ENCODE measurements at regions not wholly inside any gene's neighbourhood (a gene's known extent, or its start where the extent isn't known, plus 50 kb on each side); places are given as distances from the start of the nearest gene placed in this dataset.

GRCh38 chr1:29641921-29642320 lies 405.6 kb downstream of the PTPRU start:
- Histone ChIP-seq H3K9me3 (ENCODE audit: low read length) (no peaks in the 10 kb centered on the region), H3K36me3 (ENCODE audit: insufficient read depth, low read length) (no peaks in the 10 kb centered on the region), H3K27me3 (ENCODE audit: control insufficient read depth in 1 of 2, insufficient read depth in 2 of 2, low read length in 2 of 2) (no peaks in the 10 kb centered on the region), H3K27ac (ENCODE audit: low read depth, low read length) (no peak overlapping the region), H3K4me1 (ENCODE audit: insufficient read depth, low read length) (no peaks in the 10 kb centered on the region), H3K4me3 (ENCODE audit: low read depth in 1 of 2, low read length in 2 of 2) (no peak overlapping the region), H3K9ac (ENCODE audit: low read length) (no peak overlapping the region)

GRCh38 chr1:29640428-29640785 lies 404.1 kb downstream of the PTPRU start:
- H3K4me3 ChIP-seq (ENCODE audit: low read depth in 1 of 2, low read length in 2 of 2) = no peak overlapping the region
- H3K4me1 ChIP-seq (ENCODE audit: insufficient read depth, low read length) = no peaks in the 10 kb centered on the region
- H3K27me3 ChIP-seq (ENCODE audit: control insufficient read depth in 1 of 2, insufficient read depth in 2 of 2, low read length in 2 of 2) = no peaks in the 10 kb centered on the region
- no peaks in the 10 kb centered on the region for H3K36me3 ChIP-seq (ENCODE audit: insufficient read depth, low read length)
- H3K9me3 ChIP-seq (ENCODE audit: low read length) = no peaks in the 10 kb centered on the region
- H3K27ac ChIP-seq (ENCODE audit: low read depth, low read length) = no peak overlapping the region
- H3K9ac ChIP-seq (ENCODE audit: low read length) = no peak overlapping the region

- Histone ChIP-seq H3K27me3 (ENCODE audit: control insufficient read depth in 1 of 2, insufficient read depth in 2 of 2, low read length in 2 of 2) (no peaks in the 10 kb centered on the region), H3K4me3 (ENCODE audit: low read depth in 1 of 2, low read length in 2 of 2) (no peak overlapping the region), H3K4me1 (ENCODE audit: insufficient read depth, low read length) (no peaks in the 10 kb centered on the region), H3K9ac (ENCODE audit: low read length) (no peak overlapping the region), H3K9me3 (ENCODE audit: low read length) (no peaks in the 10 kb centered on the region), H3K36me3 (ENCODE audit: insufficient read depth, low read length) (no peaks in the 10 kb centered on the region), H3K27ac (ENCODE audit: low read depth, low read length) (no peak overlapping the region)
Observed at GRCh38 chr1:29639741-29640427, 403.6 kb downstream of the PTPRU start.

DNA sequence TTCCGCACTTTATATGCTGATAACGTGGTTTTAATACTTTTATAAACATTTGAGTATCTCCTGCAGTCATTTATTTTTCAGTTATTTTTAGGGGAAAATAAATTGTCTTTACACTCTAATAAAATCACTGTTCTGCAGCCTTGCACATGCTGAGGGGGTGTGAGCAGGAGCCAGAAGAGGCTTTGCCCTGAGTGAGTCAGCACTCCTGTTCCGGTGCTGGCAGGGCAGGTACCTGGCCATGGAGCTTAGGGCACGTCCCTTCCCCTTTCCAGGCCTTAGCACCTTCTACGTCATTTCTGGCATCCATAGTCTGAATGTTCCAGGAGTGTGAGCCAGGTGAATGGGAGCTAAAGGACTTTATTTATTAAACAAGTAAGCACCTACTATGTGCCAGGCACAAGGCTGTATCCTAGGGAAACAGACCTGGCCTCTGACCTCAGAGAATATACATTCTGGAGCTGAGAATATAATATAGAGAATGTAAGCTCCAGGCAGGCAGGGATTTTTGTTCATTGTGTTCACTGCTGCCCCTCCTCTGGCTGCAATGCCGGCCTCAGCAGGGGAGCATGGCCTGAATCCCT lies 402.9 kb downstream of the PTPRU start:
- H3K36me3 ChIP-seq (ENCODE audit: insufficient read depth, low read length) = no peaks in the 10 kb centered on the region
- no peak overlapping the region for H3K4me3 ChIP-seq (ENCODE audit: low read depth in 1 of 2, low read length in 2 of 2)
- no peak overlapping the region for H3K27ac ChIP-seq (ENCODE audit: low read depth, low read length)
- no peak overlapping the region for H3K9ac ChIP-seq (ENCODE audit: low read length)
- H3K27me3 ChIP-seq (ENCODE audit: control insufficient read depth in 1 of 2, insufficient read depth in 2 of 2, low read length in 2 of 2) = no peaks in the 10 kb centered on the region
- H3K9me3 ChIP-seq (ENCODE audit: low read length) = no peaks in the 10 kb centered on the region
- no peaks in the 10 kb centered on the region for H3K4me1 ChIP-seq (ENCODE audit: insufficient read depth, low read length)

DNA sequence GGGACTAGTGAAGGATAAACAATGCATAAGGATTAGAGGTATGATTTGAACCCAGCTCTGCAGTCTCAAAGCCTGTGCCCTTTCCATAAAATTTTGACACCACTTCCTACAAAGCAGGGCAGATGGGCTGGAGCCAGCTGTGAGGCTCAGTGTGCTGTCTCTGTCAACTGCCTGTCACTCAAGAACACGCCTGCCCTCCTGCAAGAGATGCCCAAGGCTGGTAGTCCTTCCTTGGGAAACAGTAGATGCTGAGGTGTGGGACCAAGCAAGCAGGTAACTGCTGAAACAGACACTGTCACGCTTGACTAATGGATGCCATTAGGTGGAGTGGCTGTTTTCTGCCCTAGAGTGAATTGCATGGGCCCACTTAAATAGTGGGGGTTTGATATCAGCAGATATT lies 402.0 kb downstream of the PTPRU start:
- no peaks in the 10 kb centered on the region for H3K36me3 ChIP-seq (ENCODE audit: insufficient read depth, low read length)
- H3K4me1 ChIP-seq (ENCODE audit: insufficient read depth, low read length) = no peaks in the 10 kb centered on the region
- no peaks in the 10 kb centered on the region for H3K9me3 ChIP-seq (ENCODE audit: low read length)
- H3K27me3 ChIP-seq (ENCODE audit: control insufficient read depth in 1 of 2, insufficient read depth in 2 of 2, low read length in 2 of 2) = no peaks in the 10 kb centered on the region
- no peak overlapping the region for H3K9ac ChIP-seq (ENCODE audit: low read length)
- no peak overlapping the region for H3K27ac ChIP-seq (ENCODE audit: low read depth, low read length)
- H3K4me3 ChIP-seq (ENCODE audit: low read depth in 1 of 2, low read length in 2 of 2) = no peak overlapping the region

DNA sequence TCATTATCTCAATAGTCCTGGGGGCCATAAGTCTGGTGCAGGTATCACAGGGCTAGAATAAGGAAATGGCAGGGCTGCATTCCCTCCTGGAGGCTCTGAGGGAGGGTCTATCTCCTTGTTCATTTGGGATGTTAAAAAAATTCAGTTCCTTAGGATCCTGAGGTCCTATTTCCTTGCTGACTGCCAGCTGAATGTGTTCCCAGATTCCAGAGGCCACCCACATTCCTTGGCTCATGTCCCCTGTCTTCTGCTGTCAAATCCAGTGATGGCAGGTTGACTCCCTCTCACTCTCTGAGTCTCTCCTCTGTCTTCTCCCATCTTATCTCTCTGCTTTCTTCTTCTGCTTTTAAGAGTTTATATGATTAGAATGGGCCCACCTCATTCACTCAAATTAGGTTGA lies 400.6 kb downstream of the PTPRU start:
- no peak overlapping the region for H3K27ac ChIP-seq (ENCODE audit: low read depth, low read length)
- no peaks in the 10 kb centered on the region for H3K9me3 ChIP-seq (ENCODE audit: low read length)
- H3K27me3 ChIP-seq (ENCODE audit: control insufficient read depth in 1 of 2, insufficient read depth in 2 of 2, low read length in 2 of 2) = no peaks in the 10 kb centered on the region
- no peaks in the 10 kb centered on the region for H3K36me3 ChIP-seq (ENCODE audit: insufficient read depth, low read length)
- H3K9ac ChIP-seq (ENCODE audit: low read length) = no peak overlapping the region
- no peaks in the 10 kb centered on the region for H3K4me1 ChIP-seq (ENCODE audit: insufficient read depth, low read length)
- no peak overlapping the region for H3K4me3 ChIP-seq (ENCODE audit: low read depth in 1 of 2, low read length in 2 of 2)

- H3K9ac ChIP-seq (ENCODE audit: low read length) = no peak overlapping the region
Observed at GRCh38 chr1:29635501-29636263, 399.4 kb downstream of the PTPRU start.

DNA sequence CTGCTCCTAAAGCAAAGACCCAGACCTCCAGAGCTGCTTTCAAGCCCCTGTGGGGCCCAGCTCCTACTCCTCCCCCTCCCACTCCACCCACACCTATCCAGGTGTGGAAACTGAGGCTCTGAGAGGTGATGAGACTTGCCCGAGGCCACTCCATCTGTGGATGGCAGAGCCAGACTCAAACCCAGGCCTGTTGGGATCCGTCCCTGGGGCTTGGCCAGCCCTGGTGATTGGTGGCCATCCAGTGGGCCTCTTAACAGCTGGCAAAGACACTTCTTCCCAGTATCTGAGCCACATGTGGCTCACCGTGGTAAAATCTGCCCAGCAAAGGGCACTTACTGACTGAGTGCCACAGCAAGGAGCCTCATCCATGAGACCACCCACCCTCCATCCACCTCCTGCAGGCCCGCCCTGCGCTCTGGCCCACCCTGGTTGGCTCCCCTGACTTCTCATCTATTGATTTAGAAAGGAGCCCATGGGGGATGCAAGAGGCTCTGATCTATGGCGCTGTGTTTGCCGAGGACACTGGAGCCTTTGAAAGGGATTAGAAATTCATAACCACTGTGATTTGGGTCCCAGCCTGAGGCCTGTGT lies 398.5 kb downstream of the PTPRU start:
- H3K27me3 ChIP-seq (ENCODE audit: control insufficient read depth in 1 of 2, insufficient read depth in 2 of 2, low read length in 2 of 2) = no peaks in the 10 kb centered on the region
- H3K4me3 ChIP-seq (ENCODE audit: low read depth in 1 of 2, low read length in 2 of 2) = no peak overlapping the region
- no peak overlapping the region for H3K27ac ChIP-seq (ENCODE audit: low read depth, low read length)
- no peaks in the 10 kb centered on the region for H3K4me1 ChIP-seq (ENCODE audit: insufficient read depth, low read length)
- H3K9ac ChIP-seq (ENCODE audit: low read length) = no peak overlapping the region
- no peaks in the 10 kb centered on the region for H3K36me3 ChIP-seq (ENCODE audit: insufficient read depth, low read length)
- H3K9me3 ChIP-seq (ENCODE audit: low read length) = no peaks in the 10 kb centered on the region

More at GRCh38 chr1:29635501-29636263, 399.4 kb downstream of the PTPRU start:
- no peaks in the 10 kb centered on the region for H3K27me3 ChIP-seq (ENCODE audit: control insufficient read depth in 1 of 2, insufficient read depth in 2 of 2, low read length in 2 of 2)
- no peak overlapping the region for H3K27ac ChIP-seq (ENCODE audit: low read depth, low read length)
- H3K4me3 ChIP-seq (ENCODE audit: low read depth in 1 of 2, low read length in 2 of 2) = no peak overlapping the region
- no peaks in the 10 kb centered on the region for H3K9me3 ChIP-seq (ENCODE audit: low read length)
- no peaks in the 10 kb centered on the region for H3K4me1 ChIP-seq (ENCODE audit: insufficient read depth, low read length)
- no peaks in the 10 kb centered on the region for H3K36me3 ChIP-seq (ENCODE audit: insufficient read depth, low read length)

DNA sequence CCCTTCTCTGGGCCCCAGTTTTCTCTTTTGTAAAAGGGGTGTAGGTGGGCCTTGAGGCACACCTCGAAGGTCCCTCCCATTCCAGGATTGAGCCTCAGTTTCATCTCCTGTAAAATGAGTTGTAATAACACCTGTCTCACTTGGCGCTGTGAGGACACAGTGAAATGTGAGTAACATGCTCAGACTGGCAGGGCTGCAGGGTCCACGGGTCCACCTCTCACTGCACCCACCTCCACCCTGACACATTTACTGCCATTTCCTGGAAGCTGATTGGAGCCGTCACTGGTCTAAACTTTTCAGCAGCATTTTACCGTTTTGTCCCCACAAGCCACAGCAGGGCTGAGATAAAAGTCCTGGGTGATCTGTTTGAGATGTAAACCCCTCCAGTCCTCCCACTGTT lies 398.0 kb downstream of the PTPRU start:
- H3K9ac ChIP-seq (ENCODE audit: low read length) = no peak overlapping the region
- H3K27me3 ChIP-seq (ENCODE audit: control insufficient read depth in 1 of 2, insufficient read depth in 2 of 2, low read length in 2 of 2) = no peaks in the 10 kb centered on the region
- H3K4me3 ChIP-seq (ENCODE audit: low read depth in 1 of 2, low read length in 2 of 2) = no peak overlapping the region
- no peaks in the 10 kb centered on the region for H3K9me3 ChIP-seq (ENCODE audit: low read length)
- no peaks in the 10 kb centered on the region for H3K4me1 ChIP-seq (ENCODE audit: insufficient read depth, low read length)
- no peaks in the 10 kb centered on the region for H3K36me3 ChIP-seq (ENCODE audit: insufficient read depth, low read length)
- H3K27ac ChIP-seq (ENCODE audit: low read depth, low read length) = no peak overlapping the region

DNA sequence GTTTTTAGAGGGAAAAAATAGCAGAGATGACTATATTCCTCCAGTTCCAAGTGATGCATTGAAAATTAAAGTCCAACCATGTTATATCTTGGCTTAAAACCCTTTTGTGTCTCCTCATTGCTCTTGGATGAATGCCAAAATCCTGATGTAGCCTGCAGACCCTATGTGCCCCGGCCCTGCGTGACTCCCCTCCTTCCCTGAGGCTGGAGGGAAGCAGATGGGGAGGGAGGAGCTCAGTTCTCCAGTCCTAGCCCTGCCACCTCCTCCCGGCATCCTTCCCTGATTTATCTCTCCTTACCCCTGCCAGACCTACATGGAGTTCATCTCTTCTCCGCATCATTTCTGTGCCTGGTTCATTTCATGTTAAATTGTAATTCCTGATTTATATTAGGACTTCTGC lies 397.4 kb downstream of the PTPRU start:
- no peaks in the 10 kb centered on the region for H3K36me3 ChIP-seq (ENCODE audit: insufficient read depth, low read length)
- no peaks in the 10 kb centered on the region for H3K4me1 ChIP-seq (ENCODE audit: insufficient read depth, low read length)
- H3K27me3 ChIP-seq (ENCODE audit: control insufficient read depth in 1 of 2, insufficient read depth in 2 of 2, low read length in 2 of 2) = no peaks in the 10 kb centered on the region
- H3K4me3 ChIP-seq (ENCODE audit: low read depth in 1 of 2, low read length in 2 of 2) = no peak overlapping the region
- no peak overlapping the region for H3K27ac ChIP-seq (ENCODE audit: low read depth, low read length)
- H3K9ac ChIP-seq (ENCODE audit: low read length) = no peak overlapping the region
- H3K9me3 ChIP-seq (ENCODE audit: low read length) = no peaks in the 10 kb centered on the region

GRCh38 chr1:29632806-29633615 lies 396.7 kb downstream of the PTPRU start:
- no peaks in the 10 kb centered on the region for H3K27me3 ChIP-seq (ENCODE audit: control insufficient read depth in 1 of 2, insufficient read depth in 2 of 2, low read length in 2 of 2)
- H3K4me3 ChIP-seq (ENCODE audit: low read depth in 1 of 2, low read length in 2 of 2) = no peak overlapping the region
- H3K9ac ChIP-seq (ENCODE audit: low read length) = no peak overlapping the region
- H3K9me3 ChIP-seq (ENCODE audit: low read length) = no peaks in the 10 kb centered on the region
- H3K27ac ChIP-seq (ENCODE audit: low read depth, low read length) = no peak overlapping the region
- no peaks in the 10 kb centered on the region for H3K36me3 ChIP-seq (ENCODE audit: insufficient read depth, low read length)
- no peaks in the 10 kb centered on the region for H3K4me1 ChIP-seq (ENCODE audit: insufficient read depth, low read length)

All from muscle layer of colon (tissue), 2 donors.